ENCODE measurements at regions not wholly inside any gene's neighbourhood (a gene's known extent, or its start where the extent isn't known, plus 50 kb on each side); places are given as distances from the start of the nearest gene placed in this dataset.

DNA sequence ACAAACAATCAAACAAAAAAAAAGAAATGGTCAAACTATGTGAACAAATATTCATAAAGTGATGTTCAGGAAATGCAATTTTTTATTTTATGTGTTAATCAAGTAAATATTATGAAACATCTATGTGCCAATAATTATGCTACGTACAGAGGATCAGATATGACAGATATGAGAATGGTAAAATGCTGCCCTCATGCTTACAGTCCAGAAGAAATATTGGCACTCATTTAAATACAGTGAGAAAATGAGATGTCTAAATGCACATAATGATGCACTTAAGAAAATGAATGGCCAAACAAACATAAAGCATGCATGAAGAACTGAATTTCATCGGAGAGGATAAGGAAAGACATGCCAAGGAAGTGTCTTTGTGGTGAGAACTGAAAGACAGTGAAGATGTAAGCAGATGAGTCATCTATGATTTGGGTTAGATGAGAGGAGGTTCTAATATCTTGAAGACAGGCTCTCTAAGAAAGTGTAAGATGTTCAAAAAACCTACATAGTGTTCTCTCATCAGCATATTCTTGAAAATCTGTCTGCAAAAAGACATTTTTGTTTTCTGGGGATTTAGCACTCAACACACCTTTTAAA, 1231.1 kb upstream of the ACO1 start:
- TF ChIP-seq, protein P1, sequence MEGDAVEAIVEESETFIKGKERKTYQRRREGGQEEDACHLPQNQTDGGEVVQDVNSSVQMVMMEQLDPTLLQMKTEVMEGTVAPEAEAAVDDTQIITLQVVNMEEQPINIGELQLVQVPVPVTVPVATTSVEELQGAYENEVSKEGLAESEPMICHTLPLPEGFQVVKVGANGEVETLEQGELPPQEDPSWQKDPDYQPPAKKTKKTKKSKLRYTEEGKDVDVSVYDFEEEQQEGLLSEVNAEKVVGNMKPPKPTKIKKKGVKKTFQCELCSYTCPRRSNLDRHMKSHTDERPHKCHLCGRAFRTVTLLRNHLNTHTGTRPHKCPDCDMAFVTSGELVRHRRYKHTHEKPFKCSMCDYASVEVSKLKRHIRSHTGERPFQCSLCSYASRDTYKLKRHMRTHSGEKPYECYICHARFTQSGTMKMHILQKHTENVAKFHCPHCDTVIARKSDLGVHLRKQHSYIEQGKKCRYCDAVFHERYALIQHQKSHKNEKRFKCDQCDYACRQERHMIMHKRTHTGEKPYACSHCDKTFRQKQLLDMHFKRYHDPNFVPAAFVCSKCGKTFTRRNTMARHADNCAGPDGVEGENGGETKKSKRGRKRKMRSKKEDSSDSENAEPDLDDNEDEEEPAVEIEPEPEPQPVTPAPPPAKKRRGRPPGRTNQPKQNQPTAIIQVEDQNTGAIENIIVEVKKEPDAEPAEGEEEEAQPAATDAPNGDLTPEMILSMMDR (IDR thresholded peaks at IDR 0.05 in 2 of 3, conservative IDR thresholded peaks at IDR 0.05 in 1 of 3; ENCODE audit: borderline replicate concordance in 1 of 3, insufficient read depth in 1 of 3, low read depth in 2 of 3, low read length in 2 of 3), result no peak
- no peak for TF ChIP-seq MAX (IDR thresholded peaks at IDR 0.05)
- TF ChIP-seq JUND (IDR thresholded peaks at IDR 0.05), result no peak
- no peak for TF ChIP-seq SP1 (IDR thresholded peaks at IDR 0.05; ENCODE audit: low read depth)
- TF ChIP-seq RAD21 (IDR thresholded peaks at IDR 0.05; ENCODE audit: low read depth), result no peak
- no peak for TF ChIP-seq REST (IDR thresholded peaks at IDR 0.05; ENCODE audit: low read depth)
- TF ChIP-seq POLR2A (IDR thresholded peaks at IDR 0.05; ENCODE audit: borderline replicate concordance, extremely low read depth, insufficient read depth, insufficient read length), result no peak
- TF ChIP-seq, protein P2, sequence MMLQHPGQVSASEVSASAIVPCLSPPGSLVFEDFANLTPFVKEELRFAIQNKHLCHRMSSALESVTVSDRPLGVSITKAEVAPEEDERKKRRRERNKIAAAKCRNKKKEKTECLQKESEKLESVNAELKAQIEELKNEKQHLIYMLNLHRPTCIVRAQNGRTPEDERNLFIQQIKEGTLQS (IDR thresholded peaks at IDR 0.05), result no peak
- TF ChIP-seq POLR2AphosphoS5 (IDR thresholded peaks at IDR 0.05; ENCODE audit: low read depth, low read length), result no peak
- no peak for TF ChIP-seq EZH2 (IDR thresholded peaks at IDR 0.05)
- no peak for TF ChIP-seq EZH2phosphoT487 (IDR thresholded peaks at IDR 0.05; ENCODE audit: borderline replicate concordance)
- TF ChIP-seq SRF (IDR thresholded peaks at IDR 0.05; ENCODE audit: low read depth), result no peak
- TF ChIP-seq ZFX (IDR thresholded peaks at IDR 0.05), result no peak
- TF ChIP-seq SIN3A (IDR thresholded peaks at IDR 0.05; ENCODE audit: low read depth), result no peak
